Osteoblast (primary cell): ENCODE measurements at regions not wholly inside any gene's neighbourhood (a gene's known extent, or its start where the extent isn't known, plus 50 kb on each side); places are given as distances from the start of the nearest gene placed in this dataset.
"Not testable (repeated sequence)": the region's sequence is repeated elsewhere in the genome, so short reads cannot be mapped to it uniquely, and the experiment has no call there.

Experiments
- DNase-seq: peaks from one replicate; pipeline ENCODE4 v3.0.0; 2011; ENCODE audit warnings: low spot score, mixed read lengths; ENCODE audit not compliant: insufficient read length; ENCODE audit errors: missing footprints
- H2AFZ ChIP-seq: 2 replicates; pipeline ENCODE4 v1.6.0; 2011; ENCODE audit warnings: mild to moderate bottlenecking, low read length
- H3K27ac ChIP-seq: 2 replicates; pipeline ENCODE4 v1.5.1; 2011; ENCODE audit warnings: mild to moderate bottlenecking, low read depth, low read length, moderate library complexity
- H3K27me3 ChIP-seq: 2 replicates; pipeline ENCODE4 v1.6.0; 2012; ENCODE audit warnings: mild to moderate bottlenecking, control low read depth, inconsistent platforms, low read length, moderate library complexity; ENCODE audit not compliant: insufficient read depth
- H3K36me3 ChIP-seq: 2 replicates; pipeline ENCODE4 v1.5.1; 2011; ENCODE audit warnings: mild to moderate bottlenecking, low read length, control low read depth, moderate library complexity; ENCODE audit not compliant: insufficient read depth
- H3K4me1 ChIP-seq: 2 replicates; pipeline ENCODE4 v1.5.1; 2011; ENCODE audit warnings: mild to moderate bottlenecking, low read length, control low read depth, moderate library complexity; ENCODE audit not compliant: insufficient read depth
- H3K4me2 ChIP-seq: 2 replicates; pipeline ENCODE4 v1.6.0; 2011; ENCODE audit warnings: mild to moderate bottlenecking, low read length; ENCODE audit not compliant: insufficient read depth
- H3K4me3 ChIP-seq: fragments of 200-600 bp; sonication (generic); 3 replicates; pipeline ENCODE4 v1.5.1; 2012; ENCODE audit warnings: mild to moderate bottlenecking, low read length, inconsistent platforms; ENCODE audit not compliant: insufficient read depth
- H3K79me2 ChIP-seq: 2 replicates; pipeline ENCODE4 v1.6.0; 2012; ENCODE audit warnings: mild to moderate bottlenecking, low read length, control low read depth, inconsistent platforms; ENCODE audit not compliant: insufficient read depth
- H3K9me3 ChIP-seq: 2 replicates; pipeline ENCODE4 v1.5.1; 2011; ENCODE audit warnings: low read depth, low read length, control low read depth
- H4K20me1 ChIP-seq: 2 replicates; pipeline ENCODE4 v1.6.0; 2012; ENCODE audit warnings: mild to moderate bottlenecking, low read length, control low read depth; ENCODE audit not compliant: insufficient read depth
- TF ChIP-seq, protein P1 (sequence below): IDR thresholded peaks from 2 replicates; pipeline ENCODE4 v1.5.1; 2011; ENCODE audit warnings: mild to moderate bottlenecking, low read depth, low read length, moderate library complexity; ENCODE audit errors: extremely low read depth

- DNase-seq, result no peak
- no peak overlapping the region for H3K4me3 ChIP-seq
- TF ChIP-seq, protein P1, sequence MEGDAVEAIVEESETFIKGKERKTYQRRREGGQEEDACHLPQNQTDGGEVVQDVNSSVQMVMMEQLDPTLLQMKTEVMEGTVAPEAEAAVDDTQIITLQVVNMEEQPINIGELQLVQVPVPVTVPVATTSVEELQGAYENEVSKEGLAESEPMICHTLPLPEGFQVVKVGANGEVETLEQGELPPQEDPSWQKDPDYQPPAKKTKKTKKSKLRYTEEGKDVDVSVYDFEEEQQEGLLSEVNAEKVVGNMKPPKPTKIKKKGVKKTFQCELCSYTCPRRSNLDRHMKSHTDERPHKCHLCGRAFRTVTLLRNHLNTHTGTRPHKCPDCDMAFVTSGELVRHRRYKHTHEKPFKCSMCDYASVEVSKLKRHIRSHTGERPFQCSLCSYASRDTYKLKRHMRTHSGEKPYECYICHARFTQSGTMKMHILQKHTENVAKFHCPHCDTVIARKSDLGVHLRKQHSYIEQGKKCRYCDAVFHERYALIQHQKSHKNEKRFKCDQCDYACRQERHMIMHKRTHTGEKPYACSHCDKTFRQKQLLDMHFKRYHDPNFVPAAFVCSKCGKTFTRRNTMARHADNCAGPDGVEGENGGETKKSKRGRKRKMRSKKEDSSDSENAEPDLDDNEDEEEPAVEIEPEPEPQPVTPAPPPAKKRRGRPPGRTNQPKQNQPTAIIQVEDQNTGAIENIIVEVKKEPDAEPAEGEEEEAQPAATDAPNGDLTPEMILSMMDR, result no peak
- H3K9me3 ChIP-seq, result no peaks in the 10 kb centered on the region
- no peaks in the 10 kb centered on the region for H3K27me3 ChIP-seq
- no peaks in the 10 kb centered on the region for H3K79me2 ChIP-seq
- no peaks in the 10 kb centered on the region for H3K4me1 ChIP-seq
- H4K20me1 ChIP-seq, result no peaks in the 10 kb centered on the region
- H3K27ac ChIP-seq, result no peak overlapping the region
- H3K4me2 ChIP-seq, result no peak overlapping the region
- H3K36me3 ChIP-seq, result no peaks in the 10 kb centered on the region
- no peak overlapping the region for H2AFZ ChIP-seq
Measured at GRCh38 chr9:7500521-7500920, 299.1 kb downstream of the DMAC1 start.

- H3K9me3 ChIP-seq, result no peaks in the 10 kb centered on the region
- DNase-seq, result no peak
- no peak overlapping the region for H3K4me3 ChIP-seq
Measured at GRCh38 chr9:7491641-7492040, 307.9 kb downstream of the DMAC1 start.

DNA sequence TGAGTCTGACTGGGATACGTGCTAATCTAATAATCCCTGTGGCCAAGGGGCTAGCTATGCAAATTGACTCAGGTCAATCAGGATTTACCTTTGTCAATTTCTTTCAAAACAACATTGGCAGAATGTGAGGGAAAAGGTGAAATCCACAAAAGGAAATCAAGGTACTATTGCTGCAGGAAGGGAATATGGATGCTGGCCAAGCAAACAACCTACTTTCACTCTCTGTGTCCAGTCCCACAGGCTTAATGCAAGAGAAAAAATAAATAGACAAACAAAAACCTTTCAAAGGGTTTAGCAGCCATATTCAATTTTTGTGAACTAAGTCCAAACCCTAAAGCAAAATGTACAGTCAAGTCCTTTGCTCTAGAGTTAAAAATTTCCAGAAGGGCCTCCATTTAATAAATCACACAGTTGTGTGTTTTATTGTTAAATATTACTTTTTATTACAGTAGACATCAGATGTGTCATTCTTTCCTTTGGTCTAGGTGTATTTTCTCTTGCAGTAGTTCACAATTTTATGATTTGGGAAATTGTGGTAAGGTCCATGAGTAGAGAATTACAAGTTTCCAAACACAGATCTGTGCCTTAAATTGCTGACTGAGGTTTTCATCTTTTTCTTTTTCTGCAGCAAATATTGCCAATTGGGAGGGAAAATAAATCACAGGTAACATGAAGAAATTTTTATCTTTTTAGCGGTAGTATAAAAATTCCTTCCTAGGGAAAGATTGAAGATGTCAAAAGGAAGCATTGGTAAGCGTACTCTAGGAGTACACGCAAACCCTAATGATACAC, 309.1 kb downstream of the DMAC1 start:
- H4K20me1 ChIP-seq, result no peaks in the 10 kb centered on the region
- no peak overlapping the region for H3K27ac ChIP-seq
- H2AFZ ChIP-seq, result no peak overlapping the region
- no peaks in the 10 kb centered on the region for H3K27me3 ChIP-seq
- H3K9me3 ChIP-seq, result no peaks in the 10 kb centered on the region
- DNase-seq, result no peak
- no peaks in the 10 kb centered on the region for H3K36me3 ChIP-seq
- H3K4me3 ChIP-seq, result no peak overlapping the region
- TF ChIP-seq, protein P1, result no peak
- H3K79me2 ChIP-seq, result no peaks in the 10 kb centered on the region
- H3K4me2 ChIP-seq, result no peak overlapping the region
- no peaks in the 10 kb centered on the region for H3K4me1 ChIP-seq

More at GRCh38 chr9:7491641-7492040, 307.9 kb downstream of the DMAC1 start:
- TF ChIP-seq, protein P1, result no peak
- no peaks in the 10 kb centered on the region for H4K20me1 ChIP-seq
- H3K79me2 ChIP-seq, result no peaks in the 10 kb centered on the region
- H3K27me3 ChIP-seq, result no peaks in the 10 kb centered on the region
- H3K4me1 ChIP-seq, result no peaks in the 10 kb centered on the region
- H2AFZ ChIP-seq, result no peak overlapping the region
- no peaks in the 10 kb centered on the region for H3K36me3 ChIP-seq
- no peak overlapping the region for H3K4me2 ChIP-seq
- no peak overlapping the region for H3K27ac ChIP-seq

DNA sequence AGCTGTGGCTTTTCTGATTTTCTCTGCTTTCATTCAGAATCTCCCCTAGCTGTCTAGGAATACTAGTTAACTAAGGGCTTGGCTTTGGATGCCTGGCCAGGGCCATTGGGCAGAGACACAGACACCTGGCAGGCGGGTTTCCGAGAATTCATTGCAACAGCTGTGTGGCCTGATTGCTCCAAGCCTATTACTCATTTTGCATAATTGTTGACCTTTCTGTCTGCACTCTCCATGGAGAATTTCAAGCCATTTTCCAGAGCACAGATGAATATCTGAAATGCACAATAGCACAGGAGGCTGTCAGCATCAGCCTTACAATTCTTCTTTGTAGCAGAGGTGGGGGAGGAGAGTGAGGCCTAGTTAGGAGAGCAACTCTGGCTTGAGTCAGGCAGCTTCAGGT, 310.5 kb downstream of the DMAC1 start:
- Histone ChIP-seq H3K9me3 (no peaks in the 10 kb centered on the region), H3K79me2 (no peaks in the 10 kb centered on the region), H3K27ac (no peak overlapping the region), H3K4me2 (no peak overlapping the region), H2AFZ (no peak overlapping the region), H3K4me3 (no peak overlapping the region), H3K4me1 (no peaks in the 10 kb centered on the region), H3K36me3 (no peaks in the 10 kb centered on the region), H4K20me1 (no peaks in the 10 kb centered on the region), H3K27me3 (no peaks in the 10 kb centered on the region)
- TF ChIP-seq, protein P1, result no peak
- DNase-seq, result no peak

DNA sequence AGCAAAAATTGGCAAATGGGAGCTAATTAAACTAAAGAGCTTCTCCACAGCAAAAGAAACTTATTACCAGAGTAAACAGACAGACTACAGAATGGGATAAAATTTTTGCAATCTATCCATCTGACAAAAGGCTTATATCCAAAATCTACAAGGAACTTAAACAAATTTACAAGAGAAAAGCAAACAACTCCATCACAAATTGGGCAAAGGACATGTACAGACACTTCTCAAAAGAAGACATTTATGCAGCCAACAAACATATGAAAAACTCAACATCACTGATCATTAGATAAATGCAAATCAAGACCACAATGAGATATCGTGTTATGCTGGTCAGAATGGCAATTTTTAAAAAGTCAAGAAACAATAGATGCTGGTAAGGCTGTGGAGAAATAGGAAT, 315.6 kb downstream of the DMAC1 start:
- H2AFZ ChIP-seq, H3K4me1 ChIP-seq, DNase-seq, H3K27me3 ChIP-seq, H3K4me2 ChIP-seq, H4K20me1 ChIP-seq, H3K9me3 ChIP-seq, H3K4me3 ChIP-seq, H3K79me2 ChIP-seq, H3K36me3 ChIP-seq, H3K27ac ChIP-seq: not testable (repeated sequence)
